ENCODE measurements at regions not wholly inside any gene's neighbourhood (a gene's known extent, or its start where the extent isn't known, plus 50 kb on each side); places are given as distances from the start of the nearest gene placed in this dataset.
"Not testable (repeated sequence)": the region's sequence is repeated elsewhere in the genome, so short reads cannot be mapped to it uniquely, and the experiment has no call there.

DNA sequence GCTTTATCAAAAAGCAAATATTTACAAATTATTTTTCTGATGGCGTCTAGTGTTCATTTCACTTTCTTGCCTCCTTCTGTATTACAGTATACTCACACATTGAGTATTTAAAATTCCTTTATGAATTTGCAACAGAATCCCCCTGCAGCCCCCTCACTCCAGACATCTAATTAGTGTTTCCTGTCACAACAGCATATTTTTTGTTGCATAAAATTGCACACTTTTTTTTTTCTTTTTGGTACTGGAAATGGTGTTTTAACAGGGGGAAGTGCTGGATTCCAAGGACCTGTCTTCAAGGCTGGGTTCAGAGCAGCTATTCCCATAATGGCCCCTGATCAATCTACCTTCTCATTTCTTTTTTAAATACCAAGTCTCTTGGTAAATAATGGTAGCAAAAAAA lies 184.3 kb upstream of the HMCN1 start:
- DNase-seq (ENCODE audit: low spot score), result no peak
- in situ Hi-C loops (cut with MboI; ENCODE audit: low sequenced_read_pairs, unreplicated experiment), result no loop called here
- TF ChIP-seq, protein P1, sequence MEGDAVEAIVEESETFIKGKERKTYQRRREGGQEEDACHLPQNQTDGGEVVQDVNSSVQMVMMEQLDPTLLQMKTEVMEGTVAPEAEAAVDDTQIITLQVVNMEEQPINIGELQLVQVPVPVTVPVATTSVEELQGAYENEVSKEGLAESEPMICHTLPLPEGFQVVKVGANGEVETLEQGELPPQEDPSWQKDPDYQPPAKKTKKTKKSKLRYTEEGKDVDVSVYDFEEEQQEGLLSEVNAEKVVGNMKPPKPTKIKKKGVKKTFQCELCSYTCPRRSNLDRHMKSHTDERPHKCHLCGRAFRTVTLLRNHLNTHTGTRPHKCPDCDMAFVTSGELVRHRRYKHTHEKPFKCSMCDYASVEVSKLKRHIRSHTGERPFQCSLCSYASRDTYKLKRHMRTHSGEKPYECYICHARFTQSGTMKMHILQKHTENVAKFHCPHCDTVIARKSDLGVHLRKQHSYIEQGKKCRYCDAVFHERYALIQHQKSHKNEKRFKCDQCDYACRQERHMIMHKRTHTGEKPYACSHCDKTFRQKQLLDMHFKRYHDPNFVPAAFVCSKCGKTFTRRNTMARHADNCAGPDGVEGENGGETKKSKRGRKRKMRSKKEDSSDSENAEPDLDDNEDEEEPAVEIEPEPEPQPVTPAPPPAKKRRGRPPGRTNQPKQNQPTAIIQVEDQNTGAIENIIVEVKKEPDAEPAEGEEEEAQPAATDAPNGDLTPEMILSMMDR (IDR thresholded peaks at IDR 0.05; ENCODE audit: borderline replicate concordance, control extremely low read depth, extremely low read depth, insufficient read depth, missing control alignments), result no peak

GRCh38 chr1:185546029-185546428 lies 188.2 kb upstream of the HMCN1 start:
- in situ Hi-C loops (cut with MboI; ENCODE audit: low sequenced_read_pairs, unreplicated experiment), result no loop called here
- TF ChIP-seq, protein P1 (IDR thresholded peaks at IDR 0.05; ENCODE audit: borderline replicate concordance, control extremely low read depth, extremely low read depth, insufficient read depth, missing control alignments), result no peak
- no peak for DNase-seq (ENCODE audit: low spot score)

GRCh38 chr1:185541871-185542301 lies 192.3 kb upstream of the HMCN1 start:
- in situ Hi-C loops (cut with MboI; ENCODE audit: low sequenced_read_pairs, unreplicated experiment), result no loop called here
- TF ChIP-seq, protein P1 (IDR thresholded peaks at IDR 0.05; ENCODE audit: borderline replicate concordance, control extremely low read depth, extremely low read depth, insufficient read depth, missing control alignments), result no peak
- no peak for DNase-seq (ENCODE audit: low spot score)

GRCh38 chr1:185540295-185540694 lies 193.9 kb upstream of the HMCN1 start:
- TF ChIP-seq, protein P1 (IDR thresholded peaks at IDR 0.05; ENCODE audit: borderline replicate concordance, control extremely low read depth, extremely low read depth, insufficient read depth, missing control alignments), result no peak
- in situ Hi-C loops (cut with MboI; ENCODE audit: low sequenced_read_pairs, unreplicated experiment), result no loop called here
- no peak for DNase-seq (ENCODE audit: low spot score)

GRCh38 chr1:185539277-185539943 lies 194.8 kb upstream of the HMCN1 start:
- TF ChIP-seq, protein P1 (IDR thresholded peaks at IDR 0.05; ENCODE audit: borderline replicate concordance, control extremely low read depth, extremely low read depth, insufficient read depth, missing control alignments), result no peak
- in situ Hi-C loops (cut with MboI; ENCODE audit: low sequenced_read_pairs, unreplicated experiment), result no loop called here
- no peak for DNase-seq (ENCODE audit: low spot score)

DNA sequence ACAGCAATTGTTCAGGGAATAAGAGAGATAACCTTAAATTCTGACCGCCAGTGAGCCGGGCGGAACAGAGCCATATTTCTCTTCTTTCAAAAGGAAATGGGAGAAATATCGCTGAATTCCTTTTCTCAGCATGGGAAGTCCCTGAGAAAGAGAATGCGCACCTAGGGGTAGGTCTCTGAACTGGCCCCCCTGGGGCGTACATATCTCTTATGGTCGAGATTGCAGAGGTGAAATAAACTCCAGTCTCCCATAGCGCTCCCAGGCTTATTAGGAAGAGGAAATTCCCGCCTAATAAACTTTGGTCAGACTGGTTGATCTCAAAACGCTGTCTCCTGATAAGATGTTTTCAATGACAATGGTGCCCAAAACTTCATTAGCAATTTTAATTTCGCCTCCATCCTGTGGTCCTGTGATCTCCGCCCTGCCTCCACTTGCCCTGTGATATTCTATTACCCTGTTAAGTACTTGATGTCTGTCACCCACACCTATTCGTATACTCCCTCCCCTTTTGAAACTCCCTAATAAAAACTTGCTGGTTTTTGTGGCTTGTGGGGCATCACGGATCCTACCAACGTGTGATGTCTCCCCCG lies 195.8 kb upstream of the HMCN1 start:
- DNase-seq (ENCODE audit: low spot score); in situ Hi-C loops (cut with MboI; ENCODE audit: low sequenced_read_pairs, unreplicated experiment): not testable (repeated sequence)

GRCh38 chr1:185537596-185537995 lies 196.6 kb upstream of the HMCN1 start:
- in situ Hi-C loops (cut with MboI; ENCODE audit: low sequenced_read_pairs, unreplicated experiment), result no loop called here
- TF ChIP-seq, protein P1 (IDR thresholded peaks at IDR 0.05; ENCODE audit: borderline replicate concordance, control extremely low read depth, extremely low read depth, insufficient read depth, missing control alignments), result no peak
- DNase-seq (ENCODE audit: low spot score), result no peak
